Stomach smooth muscle (tissue), 2 donors: ENCODE measurements at regions not wholly inside any gene's neighbourhood (a gene's known extent, or its start where the extent isn't known, plus 50 kb on each side); places are given as distances from the start of the nearest gene placed in this dataset.

Experiments used
- H3K27ac ChIP-seq: one replicate; pipeline ENCODE4 v1.7.0; 2013; ENCODE audit warnings: mild to moderate bottlenecking, low read length, inconsistent platforms
- H3K27me3 ChIP-seq, 2 donors: one replicate each; pipeline ENCODE4 v1.7.0; 2013; ENCODE audit warnings: low read length in 2 of 2; ENCODE audit not compliant: insufficient read depth in 2 of 2, control insufficient read depth in 1 of 2
- H3K36me3 ChIP-seq, 2 donors: one replicate each; pipeline ENCODE4 v1.7.0; 2013; ENCODE audit warnings: low read length in 2 of 2; ENCODE audit not compliant: control insufficient read depth in 2 of 2, insufficient read depth in 2 of 2
- H3K4me1 ChIP-seq: one replicate; pipeline ENCODE4 v1.7.0; 2013; ENCODE audit warnings: low read length; ENCODE audit not compliant: control insufficient read depth, insufficient read depth
- H3K4me3 ChIP-seq, 2 donors: one replicate each; pipeline ENCODE4 v1.7.0; 2013; ENCODE audit warnings: low read length in 2 of 2
- H3K9ac ChIP-seq, 2 donors: one replicate each; pipeline ENCODE4 v1.7.0; 2013; ENCODE audit warnings: low read length in 2 of 2, mild to moderate bottlenecking in 1 of 2
- H3K9me3 ChIP-seq, 2 donors: one replicate each; pipeline ENCODE4 v1.7.0; 2013; ENCODE audit warnings: low read length in 2 of 2; ENCODE audit not compliant: control insufficient read depth in 2 of 2
- donor health status: healthy.
- donor health status: Pancreatic carcinoma.

- H3K36me3 ChIP-seq: no peaks in the 10 kb centered on the region
- H3K4me3 ChIP-seq: no peak overlapping the region
- no peak overlapping the region for H3K27ac ChIP-seq
- H3K9me3 ChIP-seq: no peaks in the 10 kb centered on the region
- H3K4me1 ChIP-seq: no peaks in the 10 kb centered on the region
- no peak overlapping the region for H3K9ac ChIP-seq
- H3K27me3 ChIP-seq: no peaks in the 10 kb centered on the region
These were observed 426.0 kb downstream of the TYW1 start for GRCh38 chr7:67422601-67423000.

DNA sequence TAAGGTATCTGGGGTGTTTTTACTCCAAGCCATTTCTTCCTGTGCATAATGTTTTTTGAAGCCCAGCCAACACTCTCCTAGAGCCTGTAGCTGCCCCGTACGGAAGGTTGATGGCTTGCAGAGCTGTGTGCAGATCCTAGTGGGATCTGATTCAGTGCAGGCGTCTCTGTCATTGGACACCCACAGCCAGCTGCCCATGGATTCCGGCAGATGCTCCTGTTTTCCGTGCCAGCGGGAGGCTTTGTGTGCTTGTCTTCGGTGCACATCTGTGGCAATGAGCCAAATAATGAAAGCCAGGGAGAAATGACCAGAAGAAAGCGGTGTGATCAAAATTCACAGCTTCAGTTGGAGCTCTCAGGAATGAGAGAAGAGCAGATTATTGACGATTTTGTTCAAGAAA, 426.4 kb downstream of the TYW1 start:
- H3K9me3 ChIP-seq: no peaks in the 10 kb centered on the region
- no peak overlapping the region for H3K9ac ChIP-seq
- no peak overlapping the region for H3K4me3 ChIP-seq
- H3K27me3 ChIP-seq: no peaks in the 10 kb centered on the region
- no peaks in the 10 kb centered on the region for H3K36me3 ChIP-seq
- H3K4me1 ChIP-seq: no peaks in the 10 kb centered on the region
- no peak overlapping the region for H3K27ac ChIP-seq

DNA sequence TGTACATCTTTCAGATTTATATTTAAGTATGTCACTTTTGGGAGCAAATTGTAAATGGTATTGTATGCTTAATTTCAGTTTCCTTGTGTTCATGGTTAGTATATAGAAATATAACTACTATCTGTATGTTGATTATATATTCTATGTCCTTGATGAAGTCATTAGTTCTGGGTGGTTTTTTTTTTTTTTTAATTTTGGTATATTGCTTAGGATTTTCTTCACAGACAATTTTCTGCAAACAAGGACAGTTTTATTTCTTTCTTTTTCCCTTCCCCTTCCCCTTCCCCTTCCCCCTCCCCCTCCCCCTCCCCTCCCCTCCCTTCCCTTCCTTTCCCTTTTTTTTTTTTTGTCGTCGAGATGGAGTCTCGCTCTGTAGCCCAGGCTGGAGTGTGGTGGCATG, 430.0 kb downstream of the TYW1 start:
- no peaks in the 10 kb centered on the region for H3K4me1 ChIP-seq
- no peak overlapping the region for H3K4me3 ChIP-seq
- H3K36me3 ChIP-seq: no peaks in the 10 kb centered on the region
- no peaks in the 10 kb centered on the region for H3K9me3 ChIP-seq
- no peak overlapping the region for H3K9ac ChIP-seq
- H3K27me3 ChIP-seq: no peaks in the 10 kb centered on the region
- no peak overlapping the region for H3K27ac ChIP-seq

DNA sequence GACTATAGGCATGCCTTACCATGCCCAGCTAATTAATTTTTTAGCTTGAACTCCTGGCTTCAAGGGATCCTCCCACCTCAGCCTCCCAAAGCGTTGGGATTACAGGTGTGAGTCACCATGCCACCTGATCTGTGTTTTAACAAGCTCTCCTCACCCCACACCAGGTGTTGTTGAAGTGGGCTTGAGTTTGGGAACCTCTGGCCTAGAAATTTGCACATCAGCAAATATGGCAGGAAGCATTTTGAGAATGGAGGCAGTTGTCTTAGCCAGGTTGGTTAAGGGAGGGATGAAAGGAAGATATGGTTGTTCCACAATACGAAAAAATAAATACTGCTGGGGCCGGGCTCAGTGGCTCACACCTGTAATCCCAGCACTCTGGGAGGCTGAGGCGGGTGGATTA, 433.1 kb downstream of the TYW1 start:
- Histone ChIP-seq H3K27ac (no peak overlapping the region), H3K4me3 (no peak overlapping the region), H3K9ac (no peak overlapping the region), H3K36me3 (no peaks in the 10 kb centered on the region), H3K4me1 (no peaks in the 10 kb centered on the region), H3K27me3 (no peaks in the 10 kb centered on the region), H3K9me3 (peaks cover 0 to 5% of the 10 kb centered on the region in 2 donors)

GRCh38 chr7:67432536-67433234, 436.1 kb downstream of the TYW1 start:
- no peak overlapping the region for H3K27ac ChIP-seq

GRCh38 chr7:67435894-67436535, 439.4 kb downstream of the TYW1 start:
- Histone ChIP-seq H3K9me3 (peaks cover 0 to 5% of the 10 kb centered on the region in 2 donors), H3K27ac (no peak overlapping the region), H3K4me3 (no peak overlapping the region)

More at GRCh38 chr7:67432536-67433234, 436.1 kb downstream of the TYW1 start:
- Histone ChIP-seq H3K9me3 (peaks cover 0 to 5% of the 10 kb centered on the region in 2 donors), H3K27me3 (no peaks in the 10 kb centered on the region), H3K36me3 (no peaks in the 10 kb centered on the region), H3K4me1 (no peaks in the 10 kb centered on the region), H3K9ac (no peak overlapping the region), H3K4me3 (no peak overlapping the region)

GRCh38 chr7:67438198-67438882, 441.7 kb downstream of the TYW1 start:
- Histone ChIP-seq H3K9ac (no peak overlapping the region), H3K36me3 (no peaks in the 10 kb centered on the region), H3K4me3 (no peak overlapping the region), H3K9me3 (peaks cover 0 to 4% of the 10 kb centered on the region in 2 donors), H3K27me3 (no peaks in the 10 kb centered on the region), H3K4me1 (no peaks in the 10 kb centered on the region), H3K27ac (no peak overlapping the region)

More at GRCh38 chr7:67435894-67436535, 439.4 kb downstream of the TYW1 start:
- Histone ChIP-seq H3K4me1 (no peaks in the 10 kb centered on the region), H3K27me3 (no peaks in the 10 kb centered on the region), H3K36me3 (no peaks in the 10 kb centered on the region), H3K9ac (no peak overlapping the region)

- no peaks in the 10 kb centered on the region for H3K4me1 ChIP-seq
- no peaks in the 10 kb centered on the region for H3K36me3 ChIP-seq
- H3K4me3 ChIP-seq: no peak overlapping the region
- no peak overlapping the region for H3K9ac ChIP-seq
- H3K9me3 ChIP-seq: no peaks in the 10 kb centered on the region
- H3K27me3 ChIP-seq: no peaks in the 10 kb centered on the region
- H3K27ac ChIP-seq: no peak overlapping the region
These were observed 442.4 kb downstream of the TYW1 start for GRCh38 chr7:67438913-67439505.

DNA sequence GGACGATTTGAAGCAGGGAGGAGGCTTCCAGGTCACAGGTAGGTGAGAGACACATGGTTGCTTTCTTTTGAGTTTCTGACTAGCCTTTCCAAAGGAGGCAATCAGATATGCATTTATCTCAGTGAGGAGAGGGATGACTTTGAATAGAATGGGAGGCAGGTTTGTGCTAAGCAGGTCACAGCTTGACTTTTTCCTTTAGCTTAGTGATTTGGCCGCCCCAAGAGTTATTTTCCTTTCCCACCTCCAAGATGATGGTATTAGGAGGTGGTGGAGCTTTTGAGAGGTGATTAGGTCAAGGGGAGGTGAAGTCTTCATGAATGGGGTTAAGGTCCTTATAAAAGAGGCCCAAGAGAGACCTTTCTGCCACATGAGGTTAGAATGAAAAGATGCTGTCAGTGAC, 443.7 kb downstream of the TYW1 start:
- Histone ChIP-seq H3K27ac (no peak overlapping the region), H3K9ac (no peak overlapping the region), H3K4me3 (no peak overlapping the region), H3K9me3 (peaks cover 0 to 6% of the 10 kb centered on the region in 2 donors), H3K36me3 (no peaks in the 10 kb centered on the region), H3K27me3 (no peaks in the 10 kb centered on the region), H3K4me1 (no peaks in the 10 kb centered on the region)

GRCh38 chr7:67445728-67446127, 449.1 kb downstream of the TYW1 start:
- Histone ChIP-seq H3K36me3 (no peaks in the 10 kb centered on the region), H3K9ac (no peak overlapping the region), H3K27ac (no peak overlapping the region), H3K4me3 (no peak overlapping the region), H3K4me1 (no peaks in the 10 kb centered on the region), H3K9me3 (peaks cover 5 to 6% of the 10 kb centered on the region in 2 donors), H3K27me3 (no peaks in the 10 kb centered on the region)
